Peyer's patch (tissue), 4 donors: ENCODE measurements at regions not wholly inside any gene's neighbourhood (a gene's known extent, or its start where the extent isn't known, plus 50 kb on each side); places are given as distances from the start of the nearest gene placed in this dataset.

ENCODE experiments used
- CTCF ChIP-seq, 6 experiments: fragments of 450-650 bp in 4 of 6; fragments of 200-600 bp in 2 of 6; sonication (generic) in 1 of 6; IDR thresholded peaks; one replicate each; pipeline ENCODE4 v1.5.1; 2017 to 2019; ENCODE audit warnings: antibody characterized with exemption in 6 of 6, mild to moderate bottlenecking in 3 of 6, moderate library complexity in 1 of 6
- POLR2A ChIP-seq, 2 donors: fragments of 450-650 bp; IDR thresholded peaks; one replicate each; pipeline ENCODE4 v1.5.1; 2017; ENCODE audit warnings: antibody characterized with exemption in 2 of 2, mild to moderate bottlenecking in 2 of 2, moderate library complexity in 2 of 2

DNA sequence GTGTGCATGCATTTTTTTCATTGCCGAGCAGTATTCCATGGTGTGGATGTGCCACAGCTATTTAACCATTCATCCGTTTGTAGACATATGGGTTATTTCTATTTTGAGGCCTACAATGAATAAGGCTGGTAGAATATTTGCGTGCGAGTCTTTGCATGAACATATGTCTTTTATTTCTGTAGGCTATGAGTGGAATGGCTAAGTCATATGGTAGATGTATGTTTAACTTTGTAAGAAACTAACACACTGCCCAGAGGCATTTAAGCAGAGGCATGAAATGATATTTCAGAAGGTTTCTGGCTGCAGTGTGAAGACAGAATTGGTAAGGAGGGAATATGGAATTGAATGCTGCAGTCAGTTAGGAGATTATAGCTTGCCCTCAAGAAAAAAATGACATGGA lies 457.4 kb upstream of the CDH4 start:
- TF ChIP-seq POLR2A (IDR thresholded peaks at IDR 0.05) (no peak), CTCF (IDR thresholded peaks at IDR 0.05) (no peak)
